ENCODE measurements at regions not wholly inside any gene's neighbourhood (a gene's known extent, or its start where the extent isn't known, plus 50 kb on each side); places are given as distances from the start of the nearest gene placed in this dataset.

- 8% methylated on average over 1 of the region's 1 CpG for WGBS (ENCODE audit: missing lambda C conversion rate)
- Histone ChIP-seq H3K4me2 (no peak overlapping the region), H3K9me3 (no peaks in the 10 kb centered on the region), H3K4me1 (no peaks in the 10 kb centered on the region), H3K27ac (no peak overlapping the region), H3K4me3 (no peak overlapping the region)
- ATAC-seq, result no peak
- TF ChIP-seq TFCP2L1 (CRISPR knock-in tag; IDR thresholded peaks at IDR 0.05) (no peak), ESRRA (IDR thresholded peaks at IDR 0.05; ENCODE audit: borderline replicate concordance, low read length) (no peak), RFX5 (IDR thresholded peaks at IDR 0.05) (no peak), RARB (CRISPR knock-in tag; IDR thresholded peaks at IDR 0.05) (no peak), TP53 (CRISPR knock-in tag; IDR thresholded peaks at IDR 0.05) (no peak), SREBF2 (IDR thresholded peaks at IDR 0.05) (no peak), MAFK (IDR thresholded peaks at IDR 0.05; ENCODE audit: partially characterized antibody) (no peak), EP300 (IDR thresholded peaks at IDR 0.05) (no peak), RAD21 (conservative IDR thresholded peaks at IDR 0.05 in 1 of 2, IDR thresholded peaks at IDR 0.05 in 1 of 2) (no peak)
- TF ChIP-seq, protein P1, sequence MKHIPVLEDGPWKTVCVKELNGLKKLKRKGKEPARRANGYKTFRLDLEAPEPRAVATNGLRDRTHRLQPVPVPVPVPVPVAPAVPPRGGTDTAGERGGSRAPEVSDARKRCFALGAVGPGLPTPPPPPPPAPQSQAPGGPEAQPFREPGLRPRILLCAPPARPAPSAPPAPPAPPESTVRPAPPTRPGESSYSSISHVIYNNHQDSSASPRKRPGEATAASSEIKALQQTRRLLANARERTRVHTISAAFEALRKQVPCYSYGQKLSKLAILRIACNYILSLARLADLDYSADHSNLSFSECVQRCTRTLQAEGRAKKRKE (CRISPR knock-in tag; IDR thresholded peaks at IDR 0.05; ENCODE audit: low read depth), result no peak
- CTCF ChIA-PET, result no interaction called here
- no peak for DNase-seq (ENCODE audit: low read depth in 1 of 2, low spot score in 1 of 2)
- POLR2A ChIA-PET, result no interaction called here
- FAIRE-seq, result no peak
Observed at GRCh38 chr12:19070341-19070740, 59.2 kb upstream of the PLEKHA5 start.

GRCh38 chr12:19074700-19075099, 54.8 kb upstream of the PLEKHA5 start:
- no peak overlapping the region for H3K27ac ChIP-seq
- no peaks in the 10 kb centered on the region for H3K4me1 ChIP-seq
- 39% methylated on average over 4 of the region's 4 CpGs for WGBS (ENCODE audit: missing lambda C conversion rate)
- POLR2A ChIA-PET, result no interaction called here
- no peaks in the 10 kb centered on the region for H3K9me3 ChIP-seq
- TF ChIP-seq ESRRA (IDR thresholded peaks at IDR 0.05; ENCODE audit: borderline replicate concordance, low read length) (no peak), HOXB13 (CRISPR knock-in tag; IDR thresholded peaks at IDR 0.05; ENCODE audit: low read depth) (no peak), HOXA7 (CRISPR knock-in tag; IDR thresholded peaks at IDR 0.05) (no peak), MAZ (IDR thresholded peaks at IDR 0.05; ENCODE audit: borderline replicate concordance, low read depth, low read length) (no peak), FOXS1 (CRISPR knock-in tag; IDR thresholded peaks at IDR 0.05) (no peak)
- TF ChIP-seq, protein P1 (CRISPR knock-in tag; IDR thresholded peaks at IDR 0.05; ENCODE audit: low read depth), result no peak
- no peak overlapping the region for H3K4me2 ChIP-seq
- CTCF ChIA-PET, result interaction anchor here (1.2 kb wide), 1 partner anchor 112 kb away, joined by 4 read pairs; no protein-coding TSS in a partner anchor
- DNase-seq (ENCODE audit: low read depth in 1 of 2, low spot score in 1 of 2), result no peak
- FAIRE-seq, result peak; percentile 68
- no peak overlapping the region for H3K4me3 ChIP-seq
- ATAC-seq, result no peak

- CTCF ChIA-PET, result interaction anchor here (1.2 kb wide), 1 partner anchor 111 kb away, joined by 4 read pairs; no protein-coding TSS in a partner anchor
- FAIRE-seq, result no peak
- no peak for ATAC-seq
Observed at GRCh38 chr12:19075711-19076340, 53.7 kb upstream of the PLEKHA5 start.

More at GRCh38 chr12:19075711-19076340, 53.7 kb upstream of the PLEKHA5 start:
- POLR2A ChIA-PET, result no interaction called here
- TF ChIP-seq GATA3 (IDR thresholded peaks at IDR 0.05; ENCODE audit: borderline replicate concordance), result no peak
- no peak for TF ChIP-seq SMC3 (IDR thresholded peaks at IDR 0.05)
- TF ChIP-seq, protein P2, sequence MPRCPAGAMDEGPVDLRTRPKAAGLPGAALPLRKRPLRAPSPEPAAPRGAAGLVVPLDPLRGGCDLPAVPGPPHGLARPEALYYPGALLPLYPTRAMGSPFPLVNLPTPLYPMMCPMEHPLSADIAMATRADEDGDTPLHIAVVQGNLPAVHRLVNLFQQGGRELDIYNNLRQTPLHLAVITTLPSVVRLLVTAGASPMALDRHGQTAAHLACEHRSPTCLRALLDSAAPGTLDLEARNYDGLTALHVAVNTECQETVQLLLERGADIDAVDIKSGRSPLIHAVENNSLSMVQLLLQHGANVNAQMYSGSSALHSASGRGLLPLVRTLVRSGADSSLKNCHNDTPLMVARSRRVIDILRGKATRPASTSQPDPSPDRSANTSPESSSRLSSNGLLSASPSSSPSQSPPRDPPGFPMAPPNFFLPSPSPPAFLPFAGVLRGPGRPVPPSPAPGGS (IDR thresholded peaks at IDR 0.05), result no peak
- TF ChIP-seq PHF8 (IDR thresholded peaks at IDR 0.05; ENCODE audit: borderline replicate concordance, low read depth), result no peak
- no peak for TF ChIP-seq CBX8 (IDR thresholded peaks at IDR 0.05)
- TF ChIP-seq HES2 (IDR thresholded peaks at IDR 0.05), result no peak
- TF ChIP-seq FOSB (CRISPR knock-in tag; IDR thresholded peaks at IDR 0.05), result no peak
- TF ChIP-seq CBX2 (IDR thresholded peaks at IDR 0.05; ENCODE audit: borderline replicate concordance, low read depth), result no peak
- TF ChIP-seq FOSL2 (IDR thresholded peaks at IDR 0.05), result no peak
- TF ChIP-seq FOSL2 (CRISPR knock-in tag; IDR thresholded peaks at IDR 0.05), result no peak
- TF ChIP-seq, protein P1 (CRISPR knock-in tag; IDR thresholded peaks at IDR 0.05; ENCODE audit: low read depth), result no peak
- TF ChIP-seq POLR2AphosphoS2 (conservative IDR thresholded peaks at IDR 0.05; ENCODE audit: low read length), result no peak
- TF ChIP-seq EHMT2 (IDR thresholded peaks at IDR 0.05; ENCODE audit: low read depth), result no peak
- no peak for DNase-seq (ENCODE audit: low read depth in 1 of 2, low spot score in 1 of 2)
- Histone ChIP-seq H3K9me3 (no peaks in the 10 kb centered on the region), H3K4me2 (no peak overlapping the region), H3K27ac (no peak overlapping the region), H3K4me1 (no peaks in the 10 kb centered on the region), H3K4me3 (no peak overlapping the region)
- WGBS (ENCODE audit: missing lambda C conversion rate), result 30% methylated on average over 3 of the region's 3 CpGs

Data from A549 (cell line).